Thyroid gland (tissue), 4 donors: ENCODE measurements at regions not wholly inside any gene's neighbourhood (a gene's known extent, or its start where the extent isn't known, plus 50 kb on each side); places are given as distances from the start of the nearest gene placed in this dataset.

Source experiments
- DNase-seq, 2 donors: peaks; one replicate each; pipeline ENCODE4 v3.0.0-alpha.2; 2019
- H3K27ac ChIP-seq, 3 donors: fragments of 200-600 bp; sonication (generic); 1 replicate in 2 of 3; 2 replicates in 1 of 3; pipeline ENCODE4 v1.5.1; 2016 to 2019; ENCODE audit warnings: mild to moderate bottlenecking in 1 of 3, moderate library complexity in 1 of 3
- H3K27me3 ChIP-seq: fragments of 200-600 bp; sonication (generic); one replicate; pipeline ENCODE4 v1.5.1; 2019
- H3K36me3 ChIP-seq, 2 donors: fragments of 200-600 bp; sonication (generic); one replicate each; pipeline ENCODE4 v1.5.1; 2016 to 2019
- H3K4me1 ChIP-seq, 2 donors: fragments of 200-600 bp; sonication (generic); one replicate each; pipeline ENCODE4 v1.5.1; 2017 to 2019
- H3K4me3 ChIP-seq, 3 donors: fragments of 200-600 bp; sonication (generic); replicated peaks in 1 of 3; 1 replicate in 2 of 3; 2 replicates in 1 of 3; pipeline ENCODE4 v1.5.1; 2016; ENCODE audit warnings: mild to moderate bottlenecking in 1 of 3
- H3K9me3 ChIP-seq: fragments of 200-600 bp; sonication (generic); one replicate; pipeline ENCODE4 v1.5.1; 2017
- CTCF ChIP-seq, 6 experiments: fragments of 200-600 bp in 3 of 6; fragments of 450-650 bp in 3 of 6; sonication (generic) in 3 of 6; IDR thresholded peaks; one replicate each; pipeline ENCODE4 v1.5.1; 2016 to 2019; ENCODE audit warnings: antibody characterized with exemption in 6 of 6, mild to moderate bottlenecking in 2 of 6, inconsistent platforms in 1 of 6, moderate library complexity in 1 of 6
- POLR2A ChIP-seq, 2 donors: fragments of 450-650 bp; IDR thresholded peaks; one replicate each; pipeline ENCODE4 v1.6.1; 2017; ENCODE audit warnings: antibody characterized with exemption in 2 of 2, mild to moderate bottlenecking in 2 of 2, moderate library complexity in 1 of 2
- WGBS, 2 donors: methylation state at CpG; one replicate each; pipeline ENCODE4 v1.1.5; 2017; 5-methylcytosine and 5-hydroxymethylcytosine counted together
- intact Hi-C: fragments of 100-400 bp; cut with DNase I; formaldehyde crosslinking; loops from one replicate; pipeline ENCODE4 v1.15.1; 2023

GRCh38 chr15:91407269-91407889 is 307.3 kb downstream of the SV2B start:
- WGBS, 2 donors: 61 to 68% methylated on average over 4 of the region's 4 CpGs

GRCh38 chr15:91408476-91409076 is 308.5 kb downstream of the SV2B start:
- 52 to 64% methylated on average over 9 of the region's 9 CpGs for WGBS, 2 donors
- H3K36me3 ChIP-seq: no peaks in the 10 kb centered on the region

More at GRCh38 chr15:91407269-91407889, 307.3 kb downstream of the SV2B start:
- TF ChIP-seq CTCF (IDR thresholded peaks at IDR 0.05) (no peak), POLR2A (IDR thresholded peaks at IDR 0.05) (no peak)
- DNase-seq: no peak
- H3K27me3 ChIP-seq: no peaks in the 10 kb centered on the region
- H3K36me3 ChIP-seq: no peaks in the 10 kb centered on the region
- no peak overlapping the region for H3K4me3 ChIP-seq
- no peaks in the 10 kb centered on the region for H3K4me1 ChIP-seq
- H3K9me3 ChIP-seq: no peaks in the 10 kb centered on the region
- intact Hi-C loops: no loop called here
- H3K27ac ChIP-seq: no peak overlapping the region

GRCh38 chr15:91409387-91409786 is 309.3 kb downstream of the SV2B start:
- intact Hi-C loops: no loop called here
- no peak overlapping the region for H3K4me3 ChIP-seq
- H3K4me1 ChIP-seq: no peaks in the 10 kb centered on the region
- WGBS, 2 donors: 72 to 77% methylated on average over 1 of the region's 1 CpG
- TF ChIP-seq CTCF (IDR thresholded peaks at IDR 0.05) (no peak), POLR2A (IDR thresholded peaks at IDR 0.05) (no peak)
- H3K9me3 ChIP-seq: no peaks in the 10 kb centered on the region
- no peaks in the 10 kb centered on the region for H3K27me3 ChIP-seq
- no peak overlapping the region for H3K27ac ChIP-seq
- DNase-seq: no peak
- H3K36me3 ChIP-seq: no peaks in the 10 kb centered on the region

More at GRCh38 chr15:91408476-91409076, 308.5 kb downstream of the SV2B start:
- H3K4me3 ChIP-seq: no peak overlapping the region
- H3K4me1 ChIP-seq: no peaks in the 10 kb centered on the region
- TF ChIP-seq POLR2A (IDR thresholded peaks at IDR 0.05) (no peak), CTCF (IDR thresholded peaks at IDR 0.05) (no peak)
- intact Hi-C loops: no loop called here
- no peaks in the 10 kb centered on the region for H3K9me3 ChIP-seq
- no peak overlapping the region for H3K27ac ChIP-seq
- H3K27me3 ChIP-seq: no peaks in the 10 kb centered on the region
- no peak for DNase-seq

- intact Hi-C loops: no loop called here
- Histone ChIP-seq H3K9me3 (no peaks in the 10 kb centered on the region), H3K27me3 (no peaks in the 10 kb centered on the region)
Measured at GRCh38 chr15:91411586-91411985, 311.5 kb downstream of the SV2B start.

More at GRCh38 chr15:91411586-91411985, 311.5 kb downstream of the SV2B start:
- Histone ChIP-seq H3K27ac (no peak overlapping the region), H3K4me3 (no peak overlapping the region), H3K36me3 (no peaks in the 10 kb centered on the region), H3K4me1 (no peaks in the 10 kb centered on the region)
- DNase-seq: no peak
- no peak for TF ChIP-seq POLR2A (IDR thresholded peaks at IDR 0.05)
- TF ChIP-seq CTCF (IDR thresholded peaks at IDR 0.05): no peak
